SK-N-SH (cell line): ENCODE measurements at regions not wholly inside any gene's neighbourhood (a gene's known extent, or its start where the extent isn't known, plus 50 kb on each side); places are given as distances from the start of the nearest gene placed in this dataset.

Experiments used
- CTCF ChIA-PET: fragments of 300-600, 350-600 bp; formaldehyde crosslinking; extraction: SDS; loops from one replicate; lab custom pipeline; 2021; lab: Yijun Ruan, JAX
- POLR2A ChIA-PET: fragments of 350-600 bp; sonication (Branson Sonifier 250); formaldehyde crosslinking; extraction: SDS; loops from one replicate; lab custom pipeline; 2020; ENCODE audit warnings: antibody characterized with exemption, inconsistent platforms; lab: Yijun Ruan, JAX
- DNase-seq: peaks from one replicate; pipeline ENCODE4 v3.0.0; 2012
- H2AFZ ChIP-seq: fragments of 200-600 bp; sonication (generic); 2 replicates; pipeline ENCODE4 v1.8.1; 2016; ENCODE audit warnings: antibody characterized with exemption, mild to moderate bottlenecking, low read depth
- H3F3A ChIP-seq: fragments of 200-600 bp; sonication (generic); replicated peaks from 2 replicates; pipeline ENCODE3; 2016; ENCODE audit warnings: antibody characterized with exemption, mild to moderate bottlenecking; ENCODE audit not compliant: insufficient read depth
- H3K27ac ChIP-seq, 2 experiments: fragments of 200-500 bp in 1 of 2; fragments of 200-600 bp in 1 of 2; sonication (Bioruptor generic) in 1 of 2; sonication (generic), shearing (Covaris generic) in 1 of 2; 2 replicates each; pipeline versions ENCODE4 v1.5.1 to v1.6.1; 2014 to 2016; ENCODE audit warnings: low read depth in 2 of 2, inconsistent platforms in 1 of 2, low read length in 1 of 2, mild to moderate bottlenecking in 1 of 2, mixed read lengths in 1 of 2
- H3K27me3 ChIP-seq: fragments of 200-600 bp; sonication (generic), shearing (Covaris generic); 2 replicates; pipeline ENCODE4 v1.6.1; 2016; ENCODE audit warnings: mixed run types; ENCODE audit not compliant: insufficient read depth
- H3K36me3 ChIP-seq, 2 experiments: fragments of 200-500 bp in 1 of 2; fragments of 200-600 bp in 1 of 2; sonication (Bioruptor generic) in 1 of 2; sonication (generic) in 1 of 2; replicated peaks in 1 of 2; 2 replicates each; pipeline versions ENCODE3 to v1.5.1; 2014 to 2016; ENCODE audit warnings: low read length in 1 of 2, mild to moderate bottlenecking in 1 of 2; ENCODE audit not compliant: insufficient read depth in 2 of 2, control insufficient read depth in 1 of 2
- H3K4me1 ChIP-seq, 2 experiments: fragments of 200-500 bp in 1 of 2; fragments of 200-600 bp in 1 of 2; sonication (Bioruptor generic) in 1 of 2; sonication (generic), shearing (Covaris generic) in 1 of 2; 2 replicates each; pipeline versions ENCODE4 v1.5.1 to v1.6.1; 2014 to 2016; ENCODE audit warnings: low read depth in 1 of 2, low read length in 1 of 2, mixed run types in 1 of 2; ENCODE audit not compliant: insufficient read depth in 2 of 2, control insufficient read depth in 1 of 2
- H3K4me2 ChIP-seq: fragments of 200-600 bp; sonication (generic), shearing (Covaris generic); 2 replicates; pipeline ENCODE4 v1.6.1; 2017; ENCODE audit warnings: mixed run types
- H3K4me3 ChIP-seq, 2 experiments: fragments of 200-500 bp in 1 of 2; fragments of 200-600 bp in 1 of 2; sonication (Bioruptor generic) in 1 of 2; sonication (generic), shearing (Covaris generic) in 1 of 2; 2 replicates each; pipeline versions ENCODE4 v1.5.1 to v1.8.1; 2014 to 2016; ENCODE audit warnings: low read depth in 2 of 2, inconsistent platforms in 1 of 2, low read length in 1 of 2, mild to moderate bottlenecking in 1 of 2, mixed read lengths in 1 of 2, moderate library complexity in 1 of 2
- H3K79me2 ChIP-seq: fragments of 200-600 bp; sonication (generic); 2 replicates; pipeline ENCODE4 v1.8.1; 2017; ENCODE audit warnings: mild to moderate bottlenecking; ENCODE audit not compliant: insufficient read depth
- H3K9ac ChIP-seq: fragments of 200-600 bp; sonication (generic); 2 replicates; pipeline ENCODE4 v1.6.1; 2017; ENCODE audit warnings: mixed run types
- H3K9me2 ChIP-seq: fragments of 200-600 bp; sonication (generic); 2 replicates; pipeline ENCODE4 v1.6.1; 2017; ENCODE audit warnings: mixed run types
- H3K9me3 ChIP-seq: fragments of 200-600 bp; sonication (generic); 2 replicates; pipeline ENCODE4 v1.6.1; 2017; ENCODE audit warnings: mixed run types, mild to moderate bottlenecking, moderate library complexity
- H4K20me1 ChIP-seq: fragments of 200-600 bp; sonication (generic); 2 replicates; pipeline ENCODE4 v1.6.1; 2017; ENCODE audit warnings: mild to moderate bottlenecking, mixed run types; ENCODE audit not compliant: insufficient read depth
- CHD2 ChIP-seq: fragments of 150-350 bp; IDR thresholded peaks from 2 replicates; pipeline ENCODE4 v1.6.1; 2018; ENCODE audit warnings: low read length; ENCODE audit not compliant: partially characterized antibody
- CTCF ChIP-seq: fragments of 200-600 bp; sonication (generic); IDR thresholded peaks from 2 replicates; pipeline ENCODE4 v1.6.1; 2017; ENCODE audit warnings: antibody characterized with exemption, mild to moderate bottlenecking, moderate library complexity
- ELF1 ChIP-seq: IDR thresholded peaks from 2 replicates; pipeline ENCODE4 v1.4.0; 2012
- FOXJ3 ChIP-seq: sonication (generic); formaldehyde crosslinking; IDR thresholded peaks from 2 replicates; pipeline ENCODE4 v1.5.1; 2020; ENCODE audit warnings: mild to moderate bottlenecking, missing genetic modification reagents
- FOXM1 ChIP-seq: IDR thresholded peaks from 2 replicates; pipeline ENCODE4 v1.4.0; 2012; ENCODE audit warnings: low read depth, mild to moderate bottlenecking
- GABPA ChIP-seq: IDR thresholded peaks from 2 replicates; pipeline ENCODE4 v1.4.0; 2012; ENCODE audit warnings: low read depth, mild to moderate bottlenecking
- GATA2 ChIP-seq: sonication (generic); formaldehyde crosslinking; IDR thresholded peaks from 2 replicates; pipeline ENCODE4 v1.5.0; 2020; ENCODE audit warnings: mild to moderate bottlenecking, missing genetic modification reagents
- JUND ChIP-seq: IDR thresholded peaks from 2 replicates; pipeline ENCODE4 v1.4.0; 2012
- MEF2A ChIP-seq: IDR thresholded peaks from 2 replicates; pipeline ENCODE4 v1.4.0; 2012; ENCODE audit warnings: low read depth, borderline replicate concordance
- NRF1 ChIP-seq: IDR thresholded peaks from 2 replicates; pipeline ENCODE4 v1.6.1; 2012; ENCODE audit warnings: low read depth, mild to moderate bottlenecking, low read length
- POLR2AphosphoS5 ChIP-seq: IDR thresholded peaks from 2 replicates; pipeline ENCODE4 v1.6.1; 2012; ENCODE audit warnings: low read depth, low read length
- RAD21 ChIP-seq: IDR thresholded peaks from 2 replicates; pipeline ENCODE4 v1.6.1; 2012; ENCODE audit warnings: mild to moderate bottlenecking, low read length
- RCOR1 ChIP-seq: fragments of 150-350 bp; IDR thresholded peaks from 2 replicates; pipeline ENCODE4 v1.6.1; 2017; ENCODE audit warnings: antibody characterized with exemption, low read length
- RFX5 ChIP-seq: IDR thresholded peaks from 2 replicates; pipeline ENCODE4 v1.6.1; 2012; ENCODE audit warnings: mild to moderate bottlenecking, improper control_type of control experiment, low read length
- RXRA ChIP-seq: IDR thresholded peaks from 2 replicates; pipeline ENCODE4 v1.4.0; 2012; ENCODE audit warnings: low read depth, mild to moderate bottlenecking, borderline replicate concordance
- SIN3A ChIP-seq: IDR thresholded peaks from 2 replicates; pipeline ENCODE4 v1.6.1; 2012; ENCODE audit warnings: low read depth, mild to moderate bottlenecking, low read length, moderate library complexity, borderline replicate concordance
- TCF12 ChIP-seq: IDR thresholded peaks from 2 replicates; pipeline ENCODE4 v1.4.0; 2012
- TEAD4 ChIP-seq: IDR thresholded peaks from 2 replicates; pipeline ENCODE4 v1.4.0; 2012; ENCODE audit warnings: mild to moderate bottlenecking, borderline replicate concordance; ENCODE audit not compliant: insufficient read depth
- USF1 ChIP-seq: IDR thresholded peaks from 2 replicates; pipeline ENCODE4 v1.4.0; 2012; ENCODE audit warnings: low read depth, borderline replicate concordance
- WGBS: methylation state at CpG from one replicate; pipeline ENCODE4 v1.1.6; 2017; ENCODE audit warnings: low lambda C conversion rate; 5-methylcytosine and 5-hydroxymethylcytosine counted together

GRCh38 chr3:151644986-151645385 lies 88.7 kb upstream of the AADACL2 start:
- Histone ChIP-seq H3K4me1 (no peaks in the 10 kb centered on the region), H3F3A (no peaks in the 10 kb centered on the region), H2AFZ (no peak overlapping the region), H3K9me3 (no peaks in the 10 kb centered on the region), H3K79me2 (no peaks in the 10 kb centered on the region), H3K4me2 (no peak overlapping the region), H3K9ac (no peak overlapping the region), H3K9me2 (no peaks in the 10 kb centered on the region), H3K36me3 (no peaks in the 10 kb centered on the region), H4K20me1 (no peaks in the 10 kb centered on the region), H3K4me3 (no peak overlapping the region), H3K27me3 (no peaks in the 10 kb centered on the region), H3K27ac (no peak overlapping the region)
- ChIA-PET CTCF (no interaction called here), POLR2A (no interaction called here)
- DNase-seq, result no peak
- TF ChIP-seq FOXM1, result no peak
- TF ChIP-seq TEAD4, result no peak

- Histone ChIP-seq H3K9me2 (no peaks in the 10 kb centered on the region), H3K36me3 (no peaks in the 10 kb centered on the region), H3K4me3 (no peak overlapping the region), H4K20me1 (no peaks in the 10 kb centered on the region), H3K79me2 (no peaks in the 10 kb centered on the region), H3K4me2 (no peak overlapping the region), H3K9me3 (no peaks in the 10 kb centered on the region), H3K4me1 (no peaks in the 10 kb centered on the region), H3K27me3 (no peaks in the 10 kb centered on the region), H3K9ac (no peak overlapping the region), H2AFZ (no peak overlapping the region), H3F3A (no peaks in the 10 kb centered on the region), H3K27ac (no peak overlapping the region)
- TF ChIP-seq GATA2 (no peak), MEF2A (no peak), SIN3A (no peak), ELF1 (no peak), NRF1 (no peak), RFX5 (no peak), TEAD4 (no peak), FOXJ3 (CRISPR knock-in tag) (no peak), GABPA (no peak), POLR2AphosphoS5 (no peak), USF1 (no peak), RAD21 (no peak), TCF12 (no peak), JUND (no peak), RCOR1 (no peak), CTCF (no peak), RXRA (no peak), CHD2 (no peak)
- POLR2A ChIA-PET, result no interaction called here
- no peak for DNase-seq
- 24% methylated on average over 1 of the region's 1 CpG for whole genome bisulfite sequencing
- CTCF ChIA-PET, result no interaction called here
Measured at GRCh38 chr3:151644020-151644620, 89.6 kb upstream of the AADACL2 start.
